ENCODE measurements at regions not wholly inside any gene's neighbourhood (a gene's known extent, or its start where the extent isn't known, plus 50 kb on each side); places are given as distances from the start of the nearest gene placed in this dataset.
"Not testable (repeated sequence)": the region's sequence is repeated elsewhere in the genome, so short reads cannot be mapped to it uniquely, and the experiment has no call there.

GRCh38 chr3:63126530-63126929 lies 151.6 kb upstream of the SYNPR start:
- H3K27ac Mint-ChIP-seq = no peak overlapping the region
- no peaks in the 10 kb centered on the region for H3K4me1 Mint-ChIP-seq
- POLR2A ChIA-PET = no interaction called here
- no peak for DNase-seq
- ATAC-seq (ENCODE audit: low read depth) = no peak
- H3K36me3 Mint-ChIP-seq = no peaks in the 10 kb centered on the region
- no peak overlapping the region for H3K4me3 Mint-ChIP-seq
- no peaks in the 10 kb centered on the region for H3K27me3 Mint-ChIP-seq
- H3K9me3 Mint-ChIP-seq = peaks cover 2% of the 10 kb centered on the region

DNA sequence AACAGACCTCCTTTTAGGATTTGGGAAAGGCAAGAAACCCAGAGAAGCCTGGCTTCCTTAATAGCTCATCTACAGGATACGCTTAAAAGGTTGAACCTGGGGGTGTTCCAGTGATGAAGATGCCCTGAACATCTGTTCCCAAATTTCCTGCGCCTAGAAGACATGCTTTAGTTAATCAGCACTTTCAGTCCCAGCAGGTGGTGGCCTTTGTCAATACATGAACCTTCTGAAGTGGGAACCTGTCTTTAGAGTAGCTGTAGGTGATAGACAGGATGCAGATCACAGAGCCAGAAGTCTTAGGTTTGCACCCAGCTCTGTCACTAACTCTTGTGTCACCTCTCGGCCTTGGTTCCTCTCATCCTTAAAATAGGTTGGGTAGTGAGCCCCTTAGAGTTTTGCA lies 149.7 kb upstream of the SYNPR start:
- Mint-ChIP-seq H3K9me3 (peaks cover 2% of the 10 kb centered on the region), H3K27ac (no peak overlapping the region), H3K4me1 (no peaks in the 10 kb centered on the region), H3K27me3 (no peaks in the 10 kb centered on the region), H3K4me3 (no peak overlapping the region), H3K36me3 (no peaks in the 10 kb centered on the region)
- POLR2A ChIA-PET = no interaction called here
- ATAC-seq (ENCODE audit: low read depth) (no peak), DNase-seq (no peak)

- DNase-seq (no peak), ATAC-seq (ENCODE audit: low read depth) (no peak)
- no peaks in the 10 kb centered on the region for H3K36me3 Mint-ChIP-seq
- H3K27me3 Mint-ChIP-seq = no peaks in the 10 kb centered on the region
- no peak overlapping the region for H3K4me3 Mint-ChIP-seq
- H3K27ac Mint-ChIP-seq = no peak overlapping the region
- H3K9me3 Mint-ChIP-seq = peaks cover 5% of the 10 kb centered on the region
- POLR2A ChIA-PET = no interaction called here
- no peaks in the 10 kb centered on the region for H3K4me1 Mint-ChIP-seq
Measured at GRCh38 chr3:63130625-63131024, 147.5 kb upstream of the SYNPR start.

DNA sequence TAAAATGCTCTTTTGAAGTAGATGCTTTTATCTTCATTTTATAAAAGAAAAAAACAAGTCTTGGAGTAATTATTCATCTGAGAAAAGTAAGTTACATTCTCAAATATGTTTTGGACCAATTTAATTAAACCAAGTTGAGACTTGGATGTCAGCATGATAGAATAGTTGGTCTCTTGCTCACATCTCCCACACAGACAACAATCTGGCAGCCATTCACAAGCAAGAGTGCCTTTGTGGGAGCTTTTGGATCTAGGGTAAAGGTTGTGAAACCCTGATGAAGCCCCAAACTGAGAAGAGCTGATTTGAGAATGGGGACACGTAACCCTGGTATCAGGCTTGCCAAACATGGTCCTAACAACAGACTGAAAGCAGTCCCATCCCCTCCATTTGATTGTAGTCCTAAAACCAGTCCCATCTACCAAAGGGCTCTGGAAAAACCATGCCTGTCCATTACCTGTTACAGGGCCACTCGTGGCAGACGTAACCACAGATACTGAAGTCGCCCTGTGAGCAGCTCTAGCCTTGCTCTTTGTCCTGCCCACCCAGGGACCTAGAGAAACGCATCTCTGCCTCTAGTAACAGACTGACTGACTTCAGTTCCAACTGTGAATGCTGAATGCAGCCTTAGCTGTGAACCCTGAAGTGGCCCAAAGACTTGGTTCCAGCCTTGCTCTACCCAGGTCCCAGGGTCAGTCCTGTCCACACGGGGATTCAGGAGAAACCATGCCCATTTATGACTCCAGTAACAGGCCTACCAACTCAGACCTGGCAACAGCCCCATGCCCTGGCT lies 145.5 kb upstream of the SYNPR start:
- no peak overlapping the region for H3K27ac Mint-ChIP-seq
- H3K4me1 Mint-ChIP-seq = no peaks in the 10 kb centered on the region
- H3K4me3 Mint-ChIP-seq = no peak overlapping the region
- H3K36me3 Mint-ChIP-seq = no peaks in the 10 kb centered on the region
- POLR2A ChIA-PET = no interaction called here
- no peaks in the 10 kb centered on the region for H3K27me3 Mint-ChIP-seq
- no peak for ATAC-seq (ENCODE audit: low read depth)
- peaks cover 3% of the 10 kb centered on the region for H3K9me3 Mint-ChIP-seq
- DNase-seq = no peak

GRCh38 chr3:63135367-63135766 lies 142.7 kb upstream of the SYNPR start:
- ATAC-seq (ENCODE audit: low read depth) (no peak), DNase-seq (no peak)
- POLR2A ChIA-PET = no interaction called here
- Mint-ChIP-seq H3K4me1 (no peaks in the 10 kb centered on the region), H3K27me3 (no peaks in the 10 kb centered on the region), H3K4me3 (no peak overlapping the region), H3K27ac (no peak overlapping the region), H3K36me3 (no peaks in the 10 kb centered on the region), H3K9me3 (peaks cover 3% of the 10 kb centered on the region)

- H3K27me3 Mint-ChIP-seq; DNase-seq; H3K36me3 Mint-ChIP-seq; ATAC-seq (ENCODE audit: low read depth); H3K27ac Mint-ChIP-seq; H3K4me1 Mint-ChIP-seq; POLR2A ChIA-PET; H3K4me3 Mint-ChIP-seq; H3K9me3 Mint-ChIP-seq: not testable (repeated sequence)
Measured at GRCh38 chr3:63136249-63136648, 141.9 kb upstream of the SYNPR start.

- no peaks in the 10 kb centered on the region for H3K36me3 Mint-ChIP-seq
- no peaks in the 10 kb centered on the region for H3K9me3 Mint-ChIP-seq
- ATAC-seq (ENCODE audit: low read depth) (no peak), DNase-seq (no peak)
- no peaks in the 10 kb centered on the region for H3K4me1 Mint-ChIP-seq
- POLR2A ChIA-PET = no interaction called here
- H3K27ac Mint-ChIP-seq = no peak overlapping the region
- no peak overlapping the region for H3K4me3 Mint-ChIP-seq
- no peaks in the 10 kb centered on the region for H3K27me3 Mint-ChIP-seq
Measured at GRCh38 chr3:63142681-63143080, 135.4 kb upstream of the SYNPR start.

DNA sequence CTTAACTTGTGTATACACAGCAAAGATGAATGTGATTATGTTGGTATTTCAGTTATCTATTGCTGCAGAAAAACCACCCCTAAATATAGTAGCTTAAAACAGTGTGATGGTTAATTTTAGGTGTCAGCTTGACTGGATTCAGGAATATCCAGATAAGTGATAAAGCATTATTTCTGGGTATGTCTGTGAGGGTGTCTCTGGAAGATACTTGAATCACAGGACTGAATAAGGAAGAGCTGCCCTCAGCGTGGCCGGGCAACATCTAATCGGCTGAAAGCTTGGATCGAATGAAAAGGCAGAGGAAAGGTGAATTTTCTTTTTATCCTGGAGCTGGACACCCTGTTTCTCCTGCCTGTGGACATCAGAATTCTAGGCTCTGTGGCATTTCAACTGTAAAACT lies 132.0 kb upstream of the SYNPR start:
- ATAC-seq (ENCODE audit: low read depth) (no peak), DNase-seq (no peak)
- Mint-ChIP-seq H3K9me3 (no peaks in the 10 kb centered on the region), H3K4me3 (no peak overlapping the region), H3K36me3 (no peaks in the 10 kb centered on the region), H3K27ac (no peak overlapping the region), H3K27me3 (no peaks in the 10 kb centered on the region), H3K4me1 (no peaks in the 10 kb centered on the region)
- POLR2A ChIA-PET = no interaction called here

- H3K27me3 Mint-ChIP-seq = no peaks in the 10 kb centered on the region
- H3K4me3 Mint-ChIP-seq = no peak overlapping the region
- DNase-seq = no peak
- no peaks in the 10 kb centered on the region for H3K4me1 Mint-ChIP-seq
- POLR2A ChIA-PET = no interaction called here
- H3K27ac Mint-ChIP-seq = no peak overlapping the region
- ATAC-seq (ENCODE audit: low read depth) = no peak
- no peaks in the 10 kb centered on the region for H3K9me3 Mint-ChIP-seq
- H3K36me3 Mint-ChIP-seq = no peaks in the 10 kb centered on the region
Measured at GRCh38 chr3:63150880-63151279, 127.2 kb upstream of the SYNPR start.

DNA sequence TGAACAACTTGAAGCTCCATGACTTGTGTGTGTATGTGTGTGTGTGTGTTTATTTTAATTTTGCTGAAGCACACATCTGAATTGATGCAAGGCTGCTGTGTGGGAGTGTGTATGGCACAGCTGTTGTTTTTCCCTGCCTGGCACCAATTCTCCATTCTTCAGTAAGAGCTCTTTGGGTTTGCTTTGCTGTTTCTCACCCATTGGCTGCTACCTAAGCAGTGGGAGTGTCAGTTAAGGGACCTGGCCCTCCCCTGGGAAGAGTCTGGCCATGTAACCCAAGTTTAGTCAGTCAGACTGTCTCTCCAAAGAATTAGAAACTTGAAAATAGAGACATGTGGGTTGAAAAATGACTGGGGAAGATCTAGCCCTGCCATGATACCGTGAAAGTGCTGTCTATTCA lies 126.2 kb upstream of the SYNPR start:
- POLR2A ChIA-PET = no interaction called here
- Mint-ChIP-seq H3K4me1 (no peaks in the 10 kb centered on the region), H3K27me3 (no peaks in the 10 kb centered on the region), H3K36me3 (no peaks in the 10 kb centered on the region), H3K27ac (no peak overlapping the region), H3K4me3 (no peak overlapping the region), H3K9me3 (no peaks in the 10 kb centered on the region)
- ATAC-seq (ENCODE audit: low read depth) (no peak), DNase-seq (no peak)

GRCh38 chr3:63159764-63160163 lies 118.3 kb upstream of the SYNPR start:
- DNase-seq (no peak), ATAC-seq (ENCODE audit: low read depth) (no peak)
- POLR2A ChIA-PET = no interaction called here
- Mint-ChIP-seq H3K36me3 (no peaks in the 10 kb centered on the region), H3K4me1 (no peaks in the 10 kb centered on the region), H3K27ac (no peak overlapping the region), H3K27me3 (no peaks in the 10 kb centered on the region), H3K9me3 (no peaks in the 10 kb centered on the region), H3K4me3 (no peak overlapping the region)

- POLR2A ChIA-PET = no interaction called here
- Mint-ChIP-seq H3K36me3 (no peaks in the 10 kb centered on the region), H3K9me3 (peaks cover 2% of the 10 kb centered on the region), H3K27ac (no peak overlapping the region), H3K4me3 (no peak overlapping the region), H3K4me1 (no peaks in the 10 kb centered on the region), H3K27me3 (no peaks in the 10 kb centered on the region)
- no peak for DNase-seq
- ATAC-seq (ENCODE audit: low read depth) = no peak
Measured at GRCh38 chr3:63167113-63167512, 111.0 kb upstream of the SYNPR start.

DNA sequence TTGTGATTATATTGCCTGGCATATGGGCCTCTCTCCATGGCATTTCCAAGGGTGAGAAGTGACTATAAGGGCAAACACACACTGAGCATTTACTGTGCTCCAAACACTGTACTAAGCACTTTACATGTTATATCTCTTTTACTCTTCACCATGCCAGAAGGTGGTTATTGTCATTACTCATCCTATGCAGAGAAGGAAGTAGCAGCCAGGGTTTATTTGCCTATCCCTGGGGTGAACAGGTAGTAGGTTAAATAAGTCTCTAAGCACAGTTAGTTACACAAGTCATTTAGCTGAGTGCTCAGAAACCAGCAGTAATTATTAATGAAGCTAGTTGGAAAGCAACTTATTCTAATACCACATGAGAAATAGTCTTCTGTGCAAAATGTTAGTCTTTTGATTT lies 109.9 kb upstream of the SYNPR start:
- H3K9me3 Mint-ChIP-seq = peaks cover 2% of the 10 kb centered on the region
- no peaks in the 10 kb centered on the region for H3K4me1 Mint-ChIP-seq
- POLR2A ChIA-PET = no interaction called here
- H3K27me3 Mint-ChIP-seq = no peaks in the 10 kb centered on the region
- no peak overlapping the region for H3K27ac Mint-ChIP-seq
- ATAC-seq (ENCODE audit: low read depth) (no peak), DNase-seq (no peak)
- H3K36me3 Mint-ChIP-seq = no peaks in the 10 kb centered on the region
- H3K4me3 Mint-ChIP-seq = no peak overlapping the region

GRCh38 chr3:63179862-63180522 lies 98.1 kb upstream of the SYNPR start:
- Mint-ChIP-seq H3K4me3 (no peak overlapping the region), H3K36me3 (no peaks in the 10 kb centered on the region), H3K4me1 (no peaks in the 10 kb centered on the region), H3K27ac (no peak overlapping the region), H3K27me3 (no peaks in the 10 kb centered on the region), H3K9me3 (peaks cover 1% of the 10 kb centered on the region)
- ATAC-seq (ENCODE audit: low read depth) (no peak), DNase-seq (no peak)
- POLR2A ChIA-PET = no interaction called here
